ENCODE measurements at regions not wholly inside any gene's neighbourhood (a gene's known extent, or its start where the extent isn't known, plus 50 kb on each side); places are given as distances from the start of the nearest gene placed in this dataset.
"Not testable (repeated sequence)": the region's sequence is repeated elsewhere in the genome, so short reads cannot be mapped to it uniquely, and the experiment has no call there.

DNA sequence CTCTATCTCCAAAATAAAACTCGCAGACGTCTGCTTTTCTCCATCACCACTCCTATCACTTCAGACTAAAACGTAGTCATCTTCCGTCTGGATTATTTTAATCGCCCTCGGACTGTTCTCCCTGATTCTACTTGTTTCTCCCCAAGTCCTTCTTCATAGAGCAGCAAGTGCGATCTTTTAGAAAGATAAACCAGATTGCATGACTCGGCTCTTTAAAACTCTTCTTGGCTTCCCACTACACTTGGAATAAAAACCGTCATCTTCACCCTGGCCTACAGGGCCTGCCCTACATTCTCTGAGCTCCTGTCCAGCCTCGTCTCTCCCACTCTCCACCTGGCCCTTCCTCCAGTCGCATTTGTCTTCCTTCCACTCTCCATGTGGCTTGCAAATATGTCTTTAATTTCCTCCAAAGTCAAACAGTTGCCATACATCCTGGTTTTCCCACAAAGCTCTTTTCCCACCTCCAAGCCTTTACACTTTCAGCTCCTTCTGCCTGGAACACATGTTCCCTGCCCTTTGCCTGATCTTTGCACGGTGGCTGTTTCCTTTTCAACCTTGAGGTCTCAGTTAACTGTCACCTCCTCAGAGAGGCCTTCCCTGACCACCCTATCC, 70.5 kb upstream of the DHX40 start:
- no peak for DNase-seq

DNA sequence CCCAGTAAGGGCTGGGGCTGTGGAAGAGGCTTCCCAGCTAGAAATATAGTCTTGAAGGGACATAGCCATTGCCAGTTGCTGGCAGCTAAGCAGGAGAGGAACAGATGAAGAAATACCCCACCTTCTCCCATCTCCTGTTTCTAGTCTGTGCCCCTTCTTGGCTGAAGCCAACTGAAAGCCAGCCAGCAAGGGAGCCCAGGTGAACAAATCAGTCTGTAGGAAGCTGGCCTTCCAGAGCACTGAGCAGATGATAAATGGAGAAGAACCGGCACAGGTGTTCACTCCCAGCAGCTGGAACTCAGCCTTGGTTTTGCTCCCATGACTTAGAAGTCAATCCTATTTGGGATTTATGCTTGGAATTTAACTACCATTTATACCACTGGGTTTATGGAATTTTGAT, 69.2 kb upstream of the DHX40 start:
- no peak for DNase-seq

- DNase-seq, result no peak
Measured at GRCh38 chr17:59498530-59499307, 66.7 kb upstream of the DHX40 start.

DNA sequence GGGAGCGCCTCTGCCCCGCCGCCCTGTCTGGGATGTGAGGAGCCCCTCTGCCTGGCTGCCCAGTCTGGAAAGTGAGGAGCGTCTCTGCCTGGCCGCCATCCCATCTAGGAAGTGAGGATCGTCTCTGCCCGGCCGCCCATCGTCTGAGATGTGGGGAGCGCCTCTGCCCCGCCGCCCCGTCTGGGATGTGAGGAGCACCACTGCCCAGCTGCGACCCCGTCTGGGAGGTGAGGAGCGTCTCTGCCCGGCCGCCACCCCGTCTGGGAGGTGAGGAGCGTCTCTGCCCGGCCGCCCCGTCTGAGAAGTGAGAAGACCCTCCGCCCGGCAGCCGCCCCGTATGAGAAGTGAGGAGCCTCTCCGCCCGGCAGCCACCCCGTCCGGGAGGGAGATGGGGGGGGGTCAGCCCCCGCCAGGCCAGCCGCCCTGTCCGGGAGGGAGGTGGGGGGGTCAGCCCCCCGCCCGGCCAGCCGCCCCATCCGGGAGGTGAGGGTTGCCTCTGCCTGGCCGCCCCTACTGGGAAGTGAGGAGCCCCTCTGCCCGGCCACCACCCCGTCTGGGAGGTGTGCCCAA, 65.2 kb upstream of the DHX40 start:
- DNase-seq, result not testable (repeated sequence)

GRCh38 chr17:59501690-59502089, 63.7 kb upstream of the DHX40 start:
- DNase-seq, result no peak

GRCh38 chr17:59502800-59503199, 62.6 kb upstream of the DHX40 start:
- no peak for DNase-seq

DNA sequence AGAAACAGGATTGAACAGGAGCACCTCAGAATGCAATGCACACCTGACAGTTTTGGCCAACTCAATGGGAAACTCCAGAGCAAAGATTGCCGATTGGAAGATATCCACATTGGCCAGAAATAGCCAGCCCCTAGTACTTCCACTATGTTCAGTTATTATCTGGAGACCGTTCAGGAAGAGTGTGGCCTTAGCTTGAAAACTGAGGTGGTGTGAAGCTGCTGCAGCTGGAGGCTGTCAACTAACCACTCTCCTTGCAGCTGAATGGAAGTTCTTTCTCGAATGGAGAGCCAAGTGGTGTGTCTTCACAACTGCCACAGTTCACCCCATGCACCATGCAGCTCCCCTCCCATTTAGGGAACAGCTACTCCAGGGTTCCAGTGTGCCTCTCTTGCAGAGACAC, 61.9 kb upstream of the DHX40 start:
- DNase-seq, result no peak

DNA sequence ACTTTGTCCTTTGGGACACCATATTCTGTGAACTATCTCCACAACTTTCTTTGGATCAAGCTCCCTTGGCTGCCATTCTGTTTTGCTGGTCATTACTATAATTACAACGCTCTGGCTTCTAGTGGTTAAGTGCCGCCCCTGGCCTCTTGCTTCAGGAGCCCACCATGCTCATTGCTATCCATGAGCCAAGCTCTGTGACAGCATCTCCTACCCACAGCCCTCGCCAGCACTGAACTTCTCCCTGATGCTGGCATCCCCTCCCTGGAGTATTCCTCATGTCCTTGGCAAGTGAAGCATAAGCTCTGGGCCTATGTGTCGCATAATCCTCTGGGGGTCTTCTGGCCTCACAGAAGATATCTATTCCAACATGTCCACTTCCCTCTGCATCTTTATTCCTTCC, 60.6 kb upstream of the DHX40 start:
- no peak for DNase-seq

GRCh38 chr17:59505610-59506276, 59.7 kb upstream of the DHX40 start:
- no peak for DNase-seq

- DNase-seq, result no peak
Measured at GRCh38 chr17:59506894-59507726, 58.3 kb upstream of the DHX40 start.

DNA sequence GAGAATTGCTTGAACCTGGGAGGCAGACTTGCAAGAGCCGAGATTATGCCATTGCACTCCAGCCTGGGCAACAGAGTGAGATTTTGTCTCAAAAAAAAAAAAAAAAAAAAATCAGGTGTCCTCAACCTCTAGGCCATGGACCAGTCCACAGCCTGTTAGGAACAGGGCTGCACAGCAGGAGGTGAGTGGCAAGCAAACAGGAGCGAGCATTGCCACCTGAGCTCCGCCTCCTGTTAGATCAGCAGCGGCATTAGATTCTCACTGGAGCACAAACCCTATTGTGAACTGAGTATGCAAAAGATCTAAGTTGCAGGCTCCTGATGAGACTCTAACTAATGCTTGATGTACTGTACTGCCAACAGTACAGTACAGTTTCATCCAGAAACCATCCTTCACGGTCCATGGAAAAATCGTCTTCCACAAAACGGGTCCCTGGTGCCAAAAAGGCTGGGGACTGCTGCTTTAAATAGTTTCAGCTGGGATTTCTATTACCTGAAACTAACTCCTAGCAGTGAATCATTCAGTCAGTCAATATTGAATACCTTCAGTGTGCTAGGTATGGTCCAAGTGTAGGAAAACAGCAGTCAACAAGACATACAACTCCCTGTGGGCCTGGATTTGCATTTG, 56.3 kb upstream of the DHX40 start:
- DNase-seq, result no peak

DNA sequence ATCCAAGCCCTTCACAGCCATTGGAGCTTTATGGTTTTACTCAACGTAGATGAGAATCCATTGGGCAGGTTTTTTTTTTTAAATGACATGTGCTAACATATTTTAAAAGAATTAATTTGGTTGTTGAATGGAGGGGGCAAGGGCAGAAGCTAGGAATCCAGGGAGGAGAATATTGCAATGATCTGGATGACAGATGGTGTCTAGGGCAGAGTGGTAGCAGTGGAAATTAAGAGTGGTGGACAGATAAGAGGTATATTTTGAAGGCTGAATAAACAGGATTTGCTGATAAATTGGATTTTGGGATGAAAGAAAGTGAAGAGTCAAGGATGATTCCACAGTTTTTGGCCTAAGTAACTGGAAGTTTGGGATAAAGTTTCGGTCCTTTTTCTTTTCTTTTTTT, 54.8 kb upstream of the DHX40 start:
- no peak for DNase-seq

DNA sequence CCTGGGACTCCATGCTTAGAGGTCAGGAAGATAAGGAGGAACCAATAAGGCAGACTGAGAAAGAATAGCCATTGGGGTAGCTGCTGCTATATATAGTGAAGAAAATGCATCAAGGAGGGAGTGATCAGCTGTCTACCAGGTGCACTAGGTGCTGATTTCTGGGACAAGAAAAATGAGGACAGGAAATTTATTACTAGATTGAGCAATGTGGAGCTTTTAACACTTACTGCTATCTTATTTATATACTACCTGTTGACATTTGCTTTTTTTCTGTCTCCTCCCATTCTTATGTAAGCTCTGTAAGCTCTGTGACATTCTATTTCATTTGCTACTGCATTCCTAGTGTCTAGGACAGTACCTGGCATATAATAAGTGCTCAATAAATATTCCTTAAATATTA, 53.7 kb upstream of the DHX40 start:
- DNase-seq, result no peak

DNA sequence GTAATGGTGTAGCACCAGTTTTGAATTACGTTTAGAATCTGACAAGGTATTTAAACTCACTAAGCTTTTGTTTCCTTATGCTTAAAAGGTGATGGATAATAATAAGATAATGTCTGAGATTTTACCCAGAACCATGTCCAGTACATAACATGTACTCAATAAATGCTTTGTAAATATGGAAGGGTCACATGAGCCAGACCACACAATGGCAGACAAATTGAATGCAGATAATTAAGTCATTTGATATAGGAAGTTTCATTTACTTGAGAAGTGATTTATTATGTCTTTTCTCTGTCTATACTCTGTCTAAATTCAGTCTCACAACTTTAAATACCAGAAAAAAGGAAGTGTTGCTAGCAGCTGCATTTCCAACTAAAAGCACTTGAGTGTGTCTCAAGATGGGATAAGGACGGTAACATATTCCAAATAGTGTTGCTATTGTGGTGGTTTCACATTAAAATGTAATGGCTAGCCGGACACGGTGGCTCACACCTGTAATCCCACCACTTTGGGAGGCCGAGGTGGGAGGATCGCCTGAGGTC, 52.5 kb upstream of the DHX40 start:
- no peak for DNase-seq

GRCh38 chr17:59513934-59514841, 51.2 kb upstream of the DHX40 start:
- DNase-seq, result no peak

All from T-helper 2 cell (primary cell).